SK-N-SH treated with all-trans-retinoic acid at 6 μM for 48 hours (cell line): ENCODE measurements at regions not wholly inside any gene's neighbourhood (a gene's known extent, or its start where the extent isn't known, plus 50 kb on each side); places are given as distances from the start of the nearest gene placed in this dataset.

Source experiments
- ISL1 ChIP-seq: fragments of 250-450 bp; sonication (Bioruptor Pico); IDR thresholded peaks from 2 replicates; pipeline ENCODE4 v2.1.2; 2022; ENCODE audit warnings: mild to moderate bottlenecking, moderate library complexity
- TOX ChIP-seq: fragments of 250-450 bp; sonication (Bioruptor Pico); IDR thresholded peaks from 2 replicates; pipeline ENCODE4 v1.8.0; 2021; ENCODE audit warnings: mild to moderate bottlenecking, moderate library complexity, borderline replicate concordance
- ZFP30 ChIP-seq: fragments of 450-650 bp; formaldehyde crosslinking; IDR thresholded peaks from 2 replicates; pipeline ENCODE4 v1.5.0; 2022; ENCODE audit warnings: mild to moderate bottlenecking, moderate library complexity
- ZNF70 ChIP-seq: fragments of 450-650 bp; formaldehyde crosslinking; IDR thresholded peaks from 2 replicates; pipeline ENCODE4 v1.5.0; 2020; ENCODE audit warnings: mild to moderate bottlenecking, moderate library complexity
- TF ChIP-seq, protein P1 (sequence below): fragments of 250-450 bp; sonication (Bioruptor Pico); IDR thresholded peaks from 2 replicates; pipeline ENCODE4 v1.8.0; 2020; ENCODE audit warnings: mild to moderate bottlenecking, moderate library complexity, borderline replicate concordance

DNA sequence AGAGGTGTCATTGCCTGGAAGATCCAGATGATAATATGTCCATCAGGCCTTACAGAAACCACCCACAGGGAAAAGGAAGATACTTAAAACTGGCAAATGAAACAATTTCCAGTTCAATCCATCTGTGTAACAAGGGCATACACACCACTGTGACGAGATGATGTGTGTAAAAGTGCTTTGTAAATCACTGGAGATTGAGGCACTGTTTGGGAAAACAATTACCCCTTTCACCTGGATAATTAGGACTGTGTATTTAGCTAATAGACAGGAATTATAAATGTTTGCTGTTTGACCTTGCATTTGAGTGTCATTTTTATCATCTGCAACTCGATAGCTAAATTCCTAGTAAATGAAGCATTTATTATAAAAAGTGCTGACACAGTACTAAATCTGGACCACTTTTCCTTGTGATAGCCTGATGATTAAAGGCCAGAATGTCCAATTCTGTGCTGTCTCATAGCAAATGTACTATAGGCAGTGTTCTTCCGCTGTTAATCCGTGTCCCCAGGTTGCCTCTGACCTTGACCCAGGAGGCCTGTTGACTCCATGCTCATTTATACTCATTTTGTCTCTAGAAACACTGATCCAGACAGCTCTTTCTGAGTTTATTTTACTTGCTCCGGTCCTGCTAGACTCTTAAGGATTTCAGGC is 105.8 kb downstream of the LACC1 start:
- no peak for TF ChIP-seq ZNF70 (CRISPR knock-in tag)
- TF ChIP-seq ZFP30 (CRISPR knock-in tag), result no peak
- no peak for TF ChIP-seq ISL1
- no peak for TF ChIP-seq TOX (CRISPR knock-in tag)
- TF ChIP-seq, protein P1, sequence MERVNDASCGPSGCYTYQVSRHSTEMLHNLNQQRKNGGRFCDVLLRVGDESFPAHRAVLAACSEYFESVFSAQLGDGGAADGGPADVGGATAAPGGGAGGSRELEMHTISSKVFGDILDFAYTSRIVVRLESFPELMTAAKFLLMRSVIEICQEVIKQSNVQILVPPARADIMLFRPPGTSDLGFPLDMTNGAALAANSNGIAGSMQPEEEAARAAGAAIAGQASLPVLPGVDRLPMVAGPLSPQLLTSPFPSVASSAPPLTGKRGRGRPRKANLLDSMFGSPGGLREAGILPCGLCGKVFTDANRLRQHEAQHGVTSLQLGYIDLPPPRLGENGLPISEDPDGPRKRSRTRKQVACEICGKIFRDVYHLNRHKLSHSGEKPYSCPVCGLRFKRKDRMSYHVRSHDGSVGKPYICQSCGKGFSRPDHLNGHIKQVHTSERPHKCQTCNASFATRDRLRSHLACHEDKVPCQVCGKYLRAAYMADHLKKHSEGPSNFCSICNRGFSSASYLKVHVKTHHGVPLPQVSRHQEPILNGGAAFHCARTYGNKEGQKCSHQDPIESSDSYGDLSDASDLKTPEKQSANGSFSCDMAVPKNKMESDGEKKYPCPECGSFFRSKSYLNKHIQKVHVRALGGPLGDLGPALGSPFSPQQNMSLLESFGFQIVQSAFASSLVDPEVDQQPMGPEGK (CRISPR knock-in tag), result no peak
